ENCODE measurements at regions not wholly inside any gene's neighbourhood (a gene's known extent, or its start where the extent isn't known, plus 50 kb on each side); places are given as distances from the start of the nearest gene placed in this dataset.

DNA sequence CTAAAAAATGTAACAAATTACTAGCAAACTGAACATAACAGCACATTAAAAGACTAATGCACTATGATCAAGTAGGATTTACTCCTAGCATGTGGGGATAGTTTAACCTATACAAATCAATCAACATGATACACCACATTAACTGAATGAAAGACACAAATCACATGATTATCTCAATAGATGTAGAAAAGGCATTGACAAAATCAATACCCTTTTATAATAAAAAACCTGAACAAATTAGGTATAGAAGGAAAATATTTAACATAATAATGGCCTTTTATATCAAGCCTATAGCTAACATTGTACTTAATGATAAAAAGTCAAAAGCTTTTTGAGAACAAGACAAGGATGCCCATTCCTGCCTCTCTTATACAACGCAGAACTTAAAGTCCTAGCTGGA is 540.0 kb downstream of the RERGL start:
- no peak for TF ChIP-seq CTCF (IDR thresholded peaks at IDR 0.05; ENCODE audit: low read depth, low read length)
- H3K4me3 ChIP-seq (ENCODE audit: low read depth, low read length): no peak overlapping the region

- no peak for TF ChIP-seq CTCF (IDR thresholded peaks at IDR 0.05; ENCODE audit: low read depth, low read length)
- no peak overlapping the region for H3K4me3 ChIP-seq (ENCODE audit: low read depth, low read length)
Measured at GRCh38 chr12:17540921-17541320, 549.1 kb downstream of the RERGL start.

DNA sequence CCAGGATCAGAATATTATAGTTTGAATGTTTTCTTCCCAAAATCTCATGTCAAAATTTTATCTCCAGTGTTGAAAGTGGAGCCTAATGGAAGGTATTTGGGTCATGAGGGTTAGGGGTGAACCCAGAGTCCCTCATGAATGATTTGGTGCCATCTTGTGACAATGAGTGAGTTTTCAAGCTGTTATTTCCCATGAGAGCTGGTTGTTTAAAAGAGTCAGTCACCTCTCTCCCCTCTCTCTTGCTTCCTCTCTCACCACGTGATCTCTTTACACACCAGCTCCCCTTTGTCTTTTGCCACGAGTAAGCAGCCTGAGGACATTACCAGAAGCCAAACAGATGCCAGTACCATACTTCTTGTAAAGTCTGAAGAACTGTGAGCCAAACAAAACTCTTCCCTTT is 561.6 kb downstream of the RERGL start:
- H3K4me3 ChIP-seq (ENCODE audit: low read depth, low read length): no peak overlapping the region
- no peak for TF ChIP-seq CTCF (IDR thresholded peaks at IDR 0.05; ENCODE audit: low read depth, low read length)

GRCh38 chr12:17527021-17527420 is 563.0 kb downstream of the RERGL start:
- no peak overlapping the region for H3K4me3 ChIP-seq (ENCODE audit: low read depth, low read length)
- no peak for TF ChIP-seq CTCF (IDR thresholded peaks at IDR 0.05; ENCODE audit: low read depth, low read length)

GRCh38 chr12:17511369-17511768 is 578.6 kb downstream of the RERGL start:
- no peak for TF ChIP-seq CTCF (IDR thresholded peaks at IDR 0.05; ENCODE audit: low read depth, low read length)
- H3K4me3 ChIP-seq (ENCODE audit: low read depth, low read length): no peak overlapping the region

GRCh38 chr12:17507336-17507735 is 582.7 kb downstream of the RERGL start:
- TF ChIP-seq CTCF (IDR thresholded peaks at IDR 0.05; ENCODE audit: low read depth, low read length): no peak
- no peak overlapping the region for H3K4me3 ChIP-seq (ENCODE audit: low read depth, low read length)

DNA sequence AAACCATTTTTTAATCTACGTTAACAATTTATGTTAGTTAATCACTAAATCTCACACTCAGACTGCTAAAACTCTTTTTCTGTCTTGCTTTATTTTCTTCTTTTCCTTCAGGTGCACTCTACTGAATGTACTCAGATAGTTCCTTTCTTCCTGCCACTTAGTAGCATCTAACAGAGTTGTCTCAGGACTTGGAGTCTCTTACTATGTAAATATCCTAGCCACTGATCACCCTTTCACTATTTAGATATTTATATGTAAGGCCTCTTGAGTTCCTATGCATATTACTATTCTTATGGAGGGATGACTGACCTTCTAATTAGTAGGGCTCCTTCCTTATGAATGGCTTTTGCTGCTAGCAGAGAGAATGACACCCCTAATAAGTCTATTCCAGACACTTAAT is 586.3 kb downstream of the RERGL start:
- no peak for TF ChIP-seq CTCF (IDR thresholded peaks at IDR 0.05; ENCODE audit: low read depth, low read length)
- no peak overlapping the region for H3K4me3 ChIP-seq (ENCODE audit: low read depth, low read length)

All from WI38 (cell line).